Sciatic nerve (tissue), 2 donors: ENCODE measurements at regions not wholly inside any gene's neighbourhood (a gene's known extent, or its start where the extent isn't known, plus 50 kb on each side); places are given as distances from the start of the nearest gene placed in this dataset.

Experiments used
- ATAC-seq: fragments of 200-7000 bp; cut with Tn5 transposase; one replicate; pipeline ENCODE4 v1.9.1; 2020; ENCODE audit warnings: mild to moderate bottlenecking, moderate library complexity
- DNase-seq: peaks from one replicate; pipeline ENCODE4 v3.0.0-alpha.2; 2020; ENCODE audit warnings: low spot score
- intact Hi-C: fragments of 100-400 bp; cut with DNase I; formaldehyde crosslinking; loops from one replicate; pipeline ENCODE4 v1.14.2; 2022
- donor health status: DM: no; HTN: no; CAD: no.
- donor health status: DM: no; HTN: no; CAD: no.

GRCh38 chr2:70036290-70036689 is 51.0 kb upstream of the PCBP1 start:
- intact Hi-C loops: no loop called here
- DNase-seq: no peak
- ATAC-seq: no peak

- intact Hi-C loops: no loop called here
- DNase-seq: no peak
- no peak for ATAC-seq
Measured at GRCh38 chr2:70035344-70035844, 51.9 kb upstream of the PCBP1 start.

GRCh38 chr2:70030724-70031420 is 56.4 kb upstream of the PCBP1 start:
- DNase-seq: no peak
- intact Hi-C loops: no loop called here

GRCh38 chr2:70029814-70030409 is 57.4 kb upstream of the PCBP1 start:
- DNase-seq: peak; percentile 86
- ATAC-seq: peak; percentile 96
- intact Hi-C loops: no loop called here

More at GRCh38 chr2:70030724-70031420, 56.4 kb upstream of the PCBP1 start:
- ATAC-seq: no peak

GRCh38 chr2:70024284-70024683 is 62.9 kb upstream of the ASPRV1 start:
- ATAC-seq (no peak), DNase-seq (no peak)
- intact Hi-C loops: no loop called here

GRCh38 chr2:70019096-70019495 is 57.7 kb upstream of the ASPRV1 start:
- no peak for ATAC-seq
- no peak for DNase-seq
- intact Hi-C loops: no loop called here

GRCh38 chr2:70017962-70018361 is 56.5 kb upstream of the ASPRV1 start:
- no peak for ATAC-seq
- no peak for DNase-seq
- intact Hi-C loops: no loop called here

- intact Hi-C loops: no loop called here
- no peak for DNase-seq
- ATAC-seq: no peak
Measured at GRCh38 chr2:70014959-70015358, 53.5 kb upstream of the ASPRV1 start.

GRCh38 chr2:70012887-70013286 is 51.5 kb upstream of the ASPRV1 start:
- intact Hi-C loops: no loop called here
- no peak for ATAC-seq
- no peak for DNase-seq

GRCh38 chr2:70011786-70012185 is 50.4 kb upstream of the ASPRV1 start:
- intact Hi-C loops: no loop called here
- no peak for ATAC-seq
- no peak for DNase-seq

GRCh38 chr2:70011335-70011734 is 49.9 kb upstream of the ASPRV1 start:
- DNase-seq: no peak
- intact Hi-C loops: no loop called here
- ATAC-seq: no peak
